Upper lobe of left lung (tissue), 4 donors: ENCODE measurements at regions not wholly inside any gene's neighbourhood (a gene's known extent, or its start where the extent isn't known, plus 50 kb on each side); places are given as distances from the start of the nearest gene placed in this dataset.

ENCODE experiments used
- POLR2A ChIP-seq, 4 donors: fragments of 450-650 bp; IDR thresholded peaks; one replicate each; pipeline ENCODE4 v1.5.1; 2016 to 2017; ENCODE audit warnings: antibody characterized with exemption in 4 of 4, mild to moderate bottlenecking in 2 of 4
- TF ChIP-seq, protein P1 (sequence below), 6 experiments: fragments of 450-650 bp in 4 of 6; fragments of 200-600 bp in 2 of 6; sonication (generic) in 2 of 6; IDR thresholded peaks; one replicate each; pipeline ENCODE4 v1.5.1; 2016 to 2019; ENCODE audit warnings: antibody characterized with exemption in 6 of 6

DNA sequence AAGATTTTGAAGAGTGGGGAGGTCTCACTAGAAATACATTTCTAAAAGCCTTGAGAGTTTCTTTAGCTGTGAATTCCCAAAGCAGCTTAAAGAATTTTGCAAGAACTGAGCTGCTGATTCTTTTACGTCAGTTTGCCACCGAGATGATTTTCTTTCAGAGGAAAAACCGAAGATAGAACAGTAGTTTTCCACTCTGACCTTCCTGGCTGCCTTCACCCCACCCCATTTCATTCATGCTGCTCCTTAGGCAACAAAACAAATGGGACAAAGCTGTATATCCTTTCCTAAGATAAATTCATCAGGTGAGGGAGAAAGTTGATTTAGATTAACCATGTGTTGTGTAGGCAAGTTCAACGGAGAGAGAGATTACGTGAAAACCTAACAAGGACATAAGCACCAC lies 947.0 kb downstream of the GALC start:
- TF ChIP-seq, protein P1, sequence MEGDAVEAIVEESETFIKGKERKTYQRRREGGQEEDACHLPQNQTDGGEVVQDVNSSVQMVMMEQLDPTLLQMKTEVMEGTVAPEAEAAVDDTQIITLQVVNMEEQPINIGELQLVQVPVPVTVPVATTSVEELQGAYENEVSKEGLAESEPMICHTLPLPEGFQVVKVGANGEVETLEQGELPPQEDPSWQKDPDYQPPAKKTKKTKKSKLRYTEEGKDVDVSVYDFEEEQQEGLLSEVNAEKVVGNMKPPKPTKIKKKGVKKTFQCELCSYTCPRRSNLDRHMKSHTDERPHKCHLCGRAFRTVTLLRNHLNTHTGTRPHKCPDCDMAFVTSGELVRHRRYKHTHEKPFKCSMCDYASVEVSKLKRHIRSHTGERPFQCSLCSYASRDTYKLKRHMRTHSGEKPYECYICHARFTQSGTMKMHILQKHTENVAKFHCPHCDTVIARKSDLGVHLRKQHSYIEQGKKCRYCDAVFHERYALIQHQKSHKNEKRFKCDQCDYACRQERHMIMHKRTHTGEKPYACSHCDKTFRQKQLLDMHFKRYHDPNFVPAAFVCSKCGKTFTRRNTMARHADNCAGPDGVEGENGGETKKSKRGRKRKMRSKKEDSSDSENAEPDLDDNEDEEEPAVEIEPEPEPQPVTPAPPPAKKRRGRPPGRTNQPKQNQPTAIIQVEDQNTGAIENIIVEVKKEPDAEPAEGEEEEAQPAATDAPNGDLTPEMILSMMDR (IDR thresholded peaks at IDR 0.05): no peak
- TF ChIP-seq POLR2A (IDR thresholded peaks at IDR 0.05): no peak
